Activated CD4-positive, alpha-beta T cell treated with anti-CD3 and anti-CD28 coated beads, Interleukin-2, Interleukin-6, amounts not matched to agents 100 ng/mL and 50 ng/mL, durations not matched to agents 16 hours and 8 hours (primary cell): ENCODE measurements at regions not wholly inside any gene's neighbourhood (a gene's known extent, or its start where the extent isn't known, plus 50 kb on each side); places are given as distances from the start of the nearest gene placed in this dataset.

Experiments
- DNase-seq: peaks from one replicate; pipeline ENCODE4 v3.0.0-alpha.2; 2020

GRCh38 chr21:14869984-14870852 is 194.6 kb downstream of the NRIP1 start:
- DNase-seq, result no peak

- no peak for DNase-seq
Observed at GRCh38 chr21:14866859-14867765, 197.7 kb downstream of the NRIP1 start.

- peak; percentile 50 for DNase-seq
Observed at GRCh38 chr21:14864211-14865021, 200.4 kb downstream of the NRIP1 start.

GRCh38 chr21:14863745-14864210 is 201.0 kb downstream of the NRIP1 start:
- no peak for DNase-seq

- peak; percentile 7 for DNase-seq
Observed at GRCh38 chr21:14862794-14863720, 201.7 kb downstream of the NRIP1 start.

- DNase-seq, result no peak
Observed at GRCh38 chr21:14858311-14858710, 206.5 kb downstream of the NRIP1 start.

GRCh38 chr21:14857529-14857928 is 207.3 kb downstream of the NRIP1 start:
- DNase-seq, result no peak

- DNase-seq, result no peak
Observed at GRCh38 chr21:14850394-14850793, 214.4 kb downstream of the NRIP1 start.

- no peak for DNase-seq
Observed at GRCh38 chr21:14846621-14847020, 218.2 kb downstream of the NRIP1 start.

- no peak for DNase-seq
Observed at GRCh38 chr21:14844001-14844400, 220.8 kb downstream of the NRIP1 start.

- no peak for DNase-seq
Observed at GRCh38 chr21:14842601-14843000, 222.2 kb downstream of the NRIP1 start.

GRCh38 chr21:14841511-14842472 is 223.0 kb downstream of the NRIP1 start:
- no peak for DNase-seq

- no peak for DNase-seq
Observed at GRCh38 chr21:14838400-14838799, 226.4 kb downstream of the NRIP1 start.

- no peak for DNase-seq
Observed at GRCh38 chr21:14836950-14837349, 227.8 kb downstream of the NRIP1 start.

GRCh38 chr21:14833666-14834351 is 231.0 kb downstream of the NRIP1 start:
- DNase-seq, result no peak

GRCh38 chr21:14833241-14833640 is 231.6 kb downstream of the NRIP1 start:
- DNase-seq, result no peak

GRCh38 chr21:14830307-14830706 is 234.5 kb downstream of the NRIP1 start:
- DNase-seq, result no peak

GRCh38 chr21:14829685-14830084 is 235.1 kb downstream of the NRIP1 start:
- DNase-seq, result no peak

GRCh38 chr21:14827468-14827867 is 237.3 kb downstream of the NRIP1 start:
- no peak for DNase-seq

GRCh38 chr21:14826630-14827029 is 238.2 kb downstream of the NRIP1 start:
- no peak for DNase-seq
